HG03139 (cell line): ENCODE measurements at regions not wholly inside any gene's neighbourhood (a gene's known extent, or its start where the extent isn't known, plus 50 kb on each side); places are given as distances from the start of the nearest gene placed in this dataset.

Experiments
- ATAC-seq: cut with Tn5 transposase; IDR thresholded peaks from one replicate; pipeline ENCODE4 v1.9.1; 2021; ENCODE audit not compliant: unreplicated experiment

- no peak for ATAC-seq
Measured at GRCh38 chr13:108006619-108007018, 208.7 kb downstream of the LIG4 start.

GRCh38 chr13:108005231-108005630 is 210.1 kb downstream of the LIG4 start:
- no peak for ATAC-seq

- ATAC-seq: no peak
Measured at GRCh38 chr13:108003626-108004025, 211.7 kb downstream of the LIG4 start.

GRCh38 chr13:108000998-108001397 is 214.3 kb downstream of the LIG4 start:
- ATAC-seq: no peak

GRCh38 chr13:107999751-108000150 is 215.6 kb downstream of the LIG4 start:
- ATAC-seq: no peak

GRCh38 chr13:107994137-107994536 is 221.2 kb downstream of the LIG4 start:
- ATAC-seq: no peak

GRCh38 chr13:107993239-107993949 is 221.9 kb downstream of the LIG4 start:
- ATAC-seq: no peak

GRCh38 chr13:107992542-107992941 is 222.8 kb downstream of the LIG4 start:
- no peak for ATAC-seq

- no peak for ATAC-seq
Measured at GRCh38 chr13:107977071-107977574, 238.2 kb downstream of the LIG4 start.

GRCh38 chr13:107976628-107977027 is 238.7 kb downstream of the LIG4 start:
- ATAC-seq: no peak

GRCh38 chr13:107974409-107974808 is 240.9 kb downstream of the LIG4 start:
- ATAC-seq: no peak

GRCh38 chr13:107969546-107969945 is 245.8 kb downstream of the LIG4 start:
- no peak for ATAC-seq

- no peak for ATAC-seq
Measured at GRCh38 chr13:107968470-107968869, 246.9 kb downstream of the LIG4 start.

GRCh38 chr13:107964395-107964794 is 250.9 kb downstream of the LIG4 start:
- no peak for ATAC-seq

- no peak for ATAC-seq
Measured at GRCh38 chr13:107961849-107962608, 253.3 kb downstream of the LIG4 start.

- ATAC-seq: no peak
Measured at GRCh38 chr13:107960301-107960700, 255.0 kb downstream of the LIG4 start.

- no peak for ATAC-seq
Measured at GRCh38 chr13:107956889-107957288, 258.4 kb downstream of the LIG4 start.

GRCh38 chr13:107942030-107942617 is 273.2 kb downstream of the LIG4 start:
- ATAC-seq: no peak

- ATAC-seq: no peak
Measured at GRCh38 chr13:107941345-107942029, 273.8 kb downstream of the LIG4 start.

GRCh38 chr13:107937848-107938247 is 277.5 kb downstream of the LIG4 start:
- no peak for ATAC-seq

GRCh38 chr13:107931056-107931455 is 284.3 kb downstream of the LIG4 start:
- no peak for ATAC-seq
